Upper lobe of right lung (tissue), 1 donor: ENCODE measurements at regions not wholly inside any gene's neighbourhood (a gene's known extent, or its start where the extent isn't known, plus 50 kb on each side); places are given as distances from the start of the nearest gene placed in this dataset.
A peak's percentile ranks its signal among the peaks of the same experiment; 100 is the strongest.

Source experiments
- ATAC-seq: fragments of 200-7000 bp; cut with Tn5 transposase; one replicate; pipeline ENCODE4 v1.9.1; 2020; ENCODE audit warnings: mild to moderate bottlenecking, moderate library complexity
- DNase-seq: peaks from one replicate; pipeline ENCODE4 v3.0.0-alpha.2; 2020
- H3K27ac ChIP-seq: fragments of 200-600 bp; one replicate; pipeline ENCODE4 v1.8.0; 2022
- H3K27me3 ChIP-seq: fragments of 200-600 bp; one replicate; pipeline ENCODE4 v1.8.0; 2022; ENCODE audit warnings: mild to moderate bottlenecking
- H3K36me3 ChIP-seq: fragments of 200-600 bp; one replicate; pipeline ENCODE4 v1.8.0; 2022
- H3K4me1 ChIP-seq: fragments of 200-600 bp; one replicate; pipeline ENCODE4 v1.8.0; 2022
- H3K4me3 ChIP-seq: fragments of 200-600 bp; one replicate; pipeline ENCODE4 v1.8.0; 2022; ENCODE audit warnings: mild to moderate bottlenecking
- H3K9me3 ChIP-seq: fragments of 200-600 bp; one replicate; pipeline ENCODE4 v1.8.0; 2022
- intact Hi-C: fragments of 100-400 bp; cut with DNase I; formaldehyde crosslinking; loops from one replicate; pipeline ENCODE4 v1.11.0; 2022
- TF ChIP-seq, protein P1 (sequence below): fragments of 200-600 bp; IDR thresholded peaks from one replicate; pipeline ENCODE4 v1.8.0; 2022; ENCODE audit warnings: antibody characterized with exemption
- donor health status: DM: no; HTN: yes; CAD: no; lungs with severe emphysema.

GRCh38 chr9:99303177-99303576, 81.1 kb downstream of the SEC61B start:
- no peak overlapping the region for H3K27ac ChIP-seq
- H3K9me3 ChIP-seq, result no peaks in the 10 kb centered on the region
- ATAC-seq (peak; percentile 71), DNase-seq (no peak)
- H3K36me3 ChIP-seq, result no peaks in the 10 kb centered on the region
- H3K27me3 ChIP-seq, result no peaks in the 10 kb centered on the region
- no peaks in the 10 kb centered on the region for H3K4me1 ChIP-seq
- TF ChIP-seq, protein P1, sequence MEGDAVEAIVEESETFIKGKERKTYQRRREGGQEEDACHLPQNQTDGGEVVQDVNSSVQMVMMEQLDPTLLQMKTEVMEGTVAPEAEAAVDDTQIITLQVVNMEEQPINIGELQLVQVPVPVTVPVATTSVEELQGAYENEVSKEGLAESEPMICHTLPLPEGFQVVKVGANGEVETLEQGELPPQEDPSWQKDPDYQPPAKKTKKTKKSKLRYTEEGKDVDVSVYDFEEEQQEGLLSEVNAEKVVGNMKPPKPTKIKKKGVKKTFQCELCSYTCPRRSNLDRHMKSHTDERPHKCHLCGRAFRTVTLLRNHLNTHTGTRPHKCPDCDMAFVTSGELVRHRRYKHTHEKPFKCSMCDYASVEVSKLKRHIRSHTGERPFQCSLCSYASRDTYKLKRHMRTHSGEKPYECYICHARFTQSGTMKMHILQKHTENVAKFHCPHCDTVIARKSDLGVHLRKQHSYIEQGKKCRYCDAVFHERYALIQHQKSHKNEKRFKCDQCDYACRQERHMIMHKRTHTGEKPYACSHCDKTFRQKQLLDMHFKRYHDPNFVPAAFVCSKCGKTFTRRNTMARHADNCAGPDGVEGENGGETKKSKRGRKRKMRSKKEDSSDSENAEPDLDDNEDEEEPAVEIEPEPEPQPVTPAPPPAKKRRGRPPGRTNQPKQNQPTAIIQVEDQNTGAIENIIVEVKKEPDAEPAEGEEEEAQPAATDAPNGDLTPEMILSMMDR, result no peak
- intact Hi-C loops, result no loop called here
- H3K4me3 ChIP-seq, result no peak overlapping the region

DNA sequence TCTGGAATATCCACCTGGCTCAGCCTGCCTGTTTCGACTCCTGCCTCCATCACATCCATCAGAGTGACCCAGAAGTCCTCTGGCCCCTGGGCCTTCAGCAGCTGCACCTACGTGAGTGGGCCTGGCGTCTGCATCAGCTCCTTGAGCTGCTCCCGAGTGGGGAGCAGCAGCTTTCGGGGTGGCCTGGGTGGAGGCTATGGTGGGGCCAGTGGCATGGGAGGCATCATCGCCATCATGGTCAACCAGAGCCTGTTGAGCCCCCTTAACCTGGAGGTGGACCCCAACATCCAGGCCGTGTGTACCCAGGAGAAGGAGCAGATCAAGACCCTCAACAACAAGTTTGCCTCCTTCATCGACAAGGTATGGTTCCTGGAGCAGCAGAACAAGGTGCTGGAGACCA, 83.0 kb downstream of the SEC61B start:
- intact Hi-C loops, result no loop called here
- H3K4me3 ChIP-seq, result no peak overlapping the region
- H3K4me1 ChIP-seq, result no peaks in the 10 kb centered on the region
- H3K36me3 ChIP-seq, result no peaks in the 10 kb centered on the region
- no peak for ATAC-seq
- no peak overlapping the region for H3K27ac ChIP-seq
- no peak for DNase-seq
- TF ChIP-seq, protein P1, result no peak
- H3K27me3 ChIP-seq, result no peaks in the 10 kb centered on the region
- H3K9me3 ChIP-seq, result no peaks in the 10 kb centered on the region

- Histone ChIP-seq H3K4me3 (no peak overlapping the region), H3K27ac (no peak overlapping the region), H3K4me1 (no peaks in the 10 kb centered on the region), H3K9me3 (no peaks in the 10 kb centered on the region), H3K36me3 (no peaks in the 10 kb centered on the region), H3K27me3 (no peaks in the 10 kb centered on the region)
- TF ChIP-seq, protein P1, result no peak
- DNase-seq (no peak), ATAC-seq (no peak)
- intact Hi-C loops, result no loop called here
Measured at GRCh38 chr9:99305820-99306811, 84.0 kb downstream of the SEC61B start.

DNA sequence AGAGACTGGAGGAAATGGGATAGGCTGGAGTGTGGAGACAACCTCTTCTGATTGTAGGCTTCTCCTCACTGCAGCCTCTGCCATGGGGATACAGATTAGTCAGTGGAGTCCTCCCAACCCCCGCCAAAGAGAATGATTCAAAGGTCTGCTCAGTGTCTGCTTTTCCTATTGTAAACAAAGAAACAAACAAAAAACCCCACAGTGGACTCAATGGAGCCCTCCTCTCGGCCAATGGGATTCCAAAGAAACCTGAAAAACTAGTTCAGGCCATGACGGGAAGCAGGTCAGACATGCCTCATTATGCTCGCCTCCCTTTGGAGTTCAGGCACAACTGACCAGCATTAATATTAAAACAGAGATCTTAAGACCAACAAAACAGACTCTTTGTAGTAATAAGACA, 85.8 kb downstream of the SEC61B start:
- H3K4me3 ChIP-seq, result no peak overlapping the region
- H3K4me1 ChIP-seq, result no peaks in the 10 kb centered on the region
- no peaks in the 10 kb centered on the region for H3K27me3 ChIP-seq
- H3K27ac ChIP-seq, result no peak overlapping the region
- TF ChIP-seq, protein P1, result no peak
- H3K36me3 ChIP-seq, result no peaks in the 10 kb centered on the region
- ATAC-seq (no peak), DNase-seq (no peak)
- H3K9me3 ChIP-seq, result no peaks in the 10 kb centered on the region
- intact Hi-C loops, result no loop called here

GRCh38 chr9:99309141-99309939, 87.3 kb downstream of the SEC61B start:
- H3K9me3 ChIP-seq, result no peaks in the 10 kb centered on the region
- H3K27me3 ChIP-seq, result no peaks in the 10 kb centered on the region
- no peak overlapping the region for H3K27ac ChIP-seq
- ATAC-seq (no peak), DNase-seq (no peak)
- H3K4me1 ChIP-seq, result no peaks in the 10 kb centered on the region
- intact Hi-C loops, result no loop called here
- H3K4me3 ChIP-seq, result no peak overlapping the region
- H3K36me3 ChIP-seq, result no peaks in the 10 kb centered on the region
- TF ChIP-seq, protein P1, result no peak
